GM12864 (cell line): ENCODE measurements at regions not wholly inside any gene's neighbourhood (a gene's known extent, or its start where the extent isn't known, plus 50 kb on each side); places are given as distances from the start of the nearest gene placed in this dataset.

Source experiments
- DNase-seq: peaks from one replicate; pipeline ENCODE4 v3.0.0-alpha.2; 2011; ENCODE audit warnings: low read depth
- H3K4me3 ChIP-seq: 2 replicates; pipeline ENCODE4 v1.5.1; 2011; ENCODE audit warnings: mild to moderate bottlenecking, low read depth, low read length, control low read depth
- CTCF ChIP-seq: IDR thresholded peaks from 2 replicates; pipeline ENCODE4 v1.5.1; 2011; ENCODE audit warnings: low read depth, mild to moderate bottlenecking, moderate library complexity, low read length, control low read depth, inconsistent platforms; ENCODE audit errors: missing control alignments

GRCh38 chr2:118696786-118697465, 150.5 kb downstream of the EN1 start:
- no peak overlapping the region for H3K4me3 ChIP-seq
- no peak for TF ChIP-seq CTCF
- DNase-seq = no peak

GRCh38 chr2:118693287-118693822, 154.1 kb downstream of the EN1 start:
- TF ChIP-seq CTCF = no peak
- no peak overlapping the region for H3K4me3 ChIP-seq

GRCh38 chr2:118689874-118690273, 157.6 kb downstream of the EN1 start:
- no peak overlapping the region for H3K4me3 ChIP-seq
- TF ChIP-seq CTCF = no peak
- no peak for DNase-seq

More at GRCh38 chr2:118693287-118693822, 154.1 kb downstream of the EN1 start:
- DNase-seq = no peak

GRCh38 chr2:118689456-118689855, 158.0 kb downstream of the EN1 start:
- DNase-seq = no peak
- H3K4me3 ChIP-seq = no peak overlapping the region
- no peak for TF ChIP-seq CTCF

- TF ChIP-seq CTCF = no peak
- H3K4me3 ChIP-seq = no peak overlapping the region
- DNase-seq = no peak
Measured at GRCh38 chr2:118689033-118689432, 158.4 kb downstream of the EN1 start.

- DNase-seq = no peak
- no peak for TF ChIP-seq CTCF
- H3K4me3 ChIP-seq = no peak overlapping the region
Measured at GRCh38 chr2:118687698-118688097, 159.8 kb downstream of the EN1 start.

GRCh38 chr2:118687192-118687591, 160.3 kb downstream of the EN1 start:
- no peak for TF ChIP-seq CTCF
- H3K4me3 ChIP-seq = no peak overlapping the region
- DNase-seq = no peak
